Natural killer cell (primary cell): ENCODE measurements at regions not wholly inside any gene's neighbourhood (a gene's known extent, or its start where the extent isn't known, plus 50 kb on each side); places are given as distances from the start of the nearest gene placed in this dataset.

Source experiments
- ATAC-seq, 3 donors: fragments of 150-1000 bp in 2 of 3; fragments of 200-7000 bp in 1 of 3; cut with Tn5 transposase; 1 replicate in 1 of 3; 2 replicates in 2 of 3; pipeline ENCODE4 v1.10.0; 2021; ENCODE audit warnings: mild to moderate bottlenecking in 2 of 3, moderate library complexity in 2 of 3
- DNase-seq, 2 donors: peaks; one replicate each; pipeline versions ENCODE4 v3.0.0 to v3.0.0-alpha.2; 2013 to 2021; ENCODE audit warnings: mixed read lengths in 1 of 2
- H3K27ac ChIP-seq: one replicate; pipeline ENCODE4 v1.5.1; 2013; ENCODE audit warnings: mild to moderate bottlenecking, low read length
- H3K27me3 ChIP-seq: one replicate; pipeline ENCODE4 v1.6.1; 2013; ENCODE audit warnings: low read length; ENCODE audit not compliant: control insufficient read depth, insufficient read depth
- H3K36me3 ChIP-seq: one replicate; pipeline ENCODE4 v1.6.1; 2013; ENCODE audit warnings: low read length; ENCODE audit not compliant: control insufficient read depth, insufficient read depth
- H3K4me1 ChIP-seq: one replicate; pipeline ENCODE4 v1.6.1; 2013; ENCODE audit warnings: low read length; ENCODE audit not compliant: control insufficient read depth, insufficient read depth
- H3K4me3 ChIP-seq: one replicate; pipeline ENCODE4 v1.5.1; 2013; ENCODE audit warnings: low read length
- H3K9me3 ChIP-seq: one replicate; pipeline ENCODE4 v1.6.1; 2013; ENCODE audit warnings: low read length; ENCODE audit not compliant: control insufficient read depth, insufficient read depth
- H3K27ac Mint-ChIP-seq, 2 donors: one replicate each; pipeline ENCODE4 v1.8.0; 2022; ENCODE audit warnings: mild to moderate bottlenecking in 2 of 2, mixed read lengths in 2 of 2, moderate library complexity in 1 of 2
- H3K27me3 Mint-ChIP-seq, 2 donors: one replicate each; pipeline ENCODE4 v1.8.0; 2022; ENCODE audit warnings: low read depth in 2 of 2, mixed read lengths in 2 of 2
- H3K36me3 Mint-ChIP-seq: one replicate; pipeline ENCODE4 v1.8.0; 2022; ENCODE audit warnings: mixed read lengths
- H3K4me1 Mint-ChIP-seq, 2 donors: one replicate each; pipeline ENCODE4 v1.8.0; 2022; ENCODE audit warnings: mixed read lengths in 2 of 2
- H3K4me3 Mint-ChIP-seq: one replicate; pipeline ENCODE4 v1.8.0; 2022; ENCODE audit warnings: mild to moderate bottlenecking, moderate library complexity, mixed read lengths
- H3K9me3 Mint-ChIP-seq, 2 donors: one replicate each; pipeline ENCODE4 v1.8.0; 2022; ENCODE audit warnings: mixed read lengths in 2 of 2
- WGBS: methylation state at CpG from one replicate; pipeline ENCODE4 v1.1.7; 2013; ENCODE audit warnings: missing lambda C conversion rate; ENCODE audit not compliant: insufficient coverage; 5-methylcytosine and 5-hydroxymethylcytosine counted together
- intact Hi-C: fragments of 100-400 bp; cut with micrococcal nuclease; formaldehyde crosslinking; loops from one replicate; pipeline ENCODE4 v1.14.2; 2022
- TF ChIP-seq, protein P1 (sequence below): fragments of 200-600 bp; IDR thresholded peaks from one replicate; pipeline ENCODE4 v1.8.0; 2022; ENCODE audit warnings: antibody characterized with exemption

- intact Hi-C loops, result no loop called here
- DNase-seq, result no peak
- Histone ChIP-seq H3K27me3 (peaks cover 19% of the 10 kb centered on the region), H3K27ac (no peak overlapping the region), H3K4me1 (no peaks in the 10 kb centered on the region), H3K9me3 (peaks cover 1% of the 10 kb centered on the region), H3K36me3 (no peaks in the 10 kb centered on the region), H3K4me3 (no peak overlapping the region)
- no peak overlapping the region for H3K4me3 Mint-ChIP-seq
- H3K27me3 Mint-ChIP-seq, result peaks cover 26 to 54% of the 10 kb centered on the region in 2 donors
- TF ChIP-seq, protein P1, sequence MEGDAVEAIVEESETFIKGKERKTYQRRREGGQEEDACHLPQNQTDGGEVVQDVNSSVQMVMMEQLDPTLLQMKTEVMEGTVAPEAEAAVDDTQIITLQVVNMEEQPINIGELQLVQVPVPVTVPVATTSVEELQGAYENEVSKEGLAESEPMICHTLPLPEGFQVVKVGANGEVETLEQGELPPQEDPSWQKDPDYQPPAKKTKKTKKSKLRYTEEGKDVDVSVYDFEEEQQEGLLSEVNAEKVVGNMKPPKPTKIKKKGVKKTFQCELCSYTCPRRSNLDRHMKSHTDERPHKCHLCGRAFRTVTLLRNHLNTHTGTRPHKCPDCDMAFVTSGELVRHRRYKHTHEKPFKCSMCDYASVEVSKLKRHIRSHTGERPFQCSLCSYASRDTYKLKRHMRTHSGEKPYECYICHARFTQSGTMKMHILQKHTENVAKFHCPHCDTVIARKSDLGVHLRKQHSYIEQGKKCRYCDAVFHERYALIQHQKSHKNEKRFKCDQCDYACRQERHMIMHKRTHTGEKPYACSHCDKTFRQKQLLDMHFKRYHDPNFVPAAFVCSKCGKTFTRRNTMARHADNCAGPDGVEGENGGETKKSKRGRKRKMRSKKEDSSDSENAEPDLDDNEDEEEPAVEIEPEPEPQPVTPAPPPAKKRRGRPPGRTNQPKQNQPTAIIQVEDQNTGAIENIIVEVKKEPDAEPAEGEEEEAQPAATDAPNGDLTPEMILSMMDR, result no peak
- H3K36me3 Mint-ChIP-seq, result no peaks in the 10 kb centered on the region
- 89% methylated on average over 6 of the region's 6 CpGs for WGBS
- no peaks in the 10 kb centered on the region for H3K9me3 Mint-ChIP-seq
- H3K27ac Mint-ChIP-seq, result no peak overlapping the region
- ATAC-seq, result no peak
- H3K4me1 Mint-ChIP-seq, result peaks cover 6% of the 10 kb centered on the region in 2 donors
Measured at GRCh38 chr17:33749171-33749570, 456.1 kb upstream of the ASIC2 start.

- peaks cover 6% of the 10 kb centered on the region in 2 donors for H3K4me1 Mint-ChIP-seq
Measured at GRCh38 chr17:33750943-33751701, 458.0 kb upstream of the ASIC2 start.

GRCh38 chr17:33751702-33752065, 458.6 kb upstream of the ASIC2 start:
- intact Hi-C loops, result no loop called here
- no peaks in the 10 kb centered on the region for H3K9me3 Mint-ChIP-seq
- H3K4me3 Mint-ChIP-seq, result peak overlapping the region; percentile 40
- TF ChIP-seq, protein P1, result no peak
- peaks cover 23 to 64% of the 10 kb centered on the region in 2 donors for H3K27me3 Mint-ChIP-seq
- Histone ChIP-seq H3K27me3 (peaks cover 19% of the 10 kb centered on the region), H3K9me3 (peaks cover 2% of the 10 kb centered on the region), H3K27ac (no peak overlapping the region), H3K4me1 (no peaks in the 10 kb centered on the region), H3K36me3 (no peaks in the 10 kb centered on the region), H3K4me3 (no peak overlapping the region)
- DNase-seq, result no peak
- no peaks in the 10 kb centered on the region for H3K36me3 Mint-ChIP-seq
- no peak for ATAC-seq
- WGBS, result 29% methylated on average over 3 of the region's 5 CpGs
- H3K4me1 Mint-ChIP-seq, result peaks cover 6% of the 10 kb centered on the region in 2 donors
- H3K27ac Mint-ChIP-seq, result no peak overlapping the region

More at GRCh38 chr17:33750943-33751701, 458.0 kb upstream of the ASIC2 start:
- Mint-ChIP-seq H3K27ac (no peak overlapping the region), H3K36me3 (no peaks in the 10 kb centered on the region), H3K27me3 (peaks cover 23 to 64% of the 10 kb centered on the region in 2 donors), H3K9me3 (no peaks in the 10 kb centered on the region), H3K4me3 (peak overlapping the region; percentile 40)
- Histone ChIP-seq H3K36me3 (no peaks in the 10 kb centered on the region), H3K27ac (no peak overlapping the region), H3K27me3 (peaks cover 19% of the 10 kb centered on the region), H3K4me3 (no peak overlapping the region), H3K4me1 (no peaks in the 10 kb centered on the region), H3K9me3 (peaks cover 2% of the 10 kb centered on the region)
- ATAC-seq (peak; percentile 72 to 89 (median 73)), DNase-seq (peak; percentile 49 to 70)
- intact Hi-C loops, result no loop called here
- TF ChIP-seq, protein P1, result peak; percentile 86
- WGBS, result 5% methylated on average over 13 of the region's 13 CpGs

GRCh38 chr17:33753452-33753851, 460.4 kb upstream of the ASIC2 start:
- no peaks in the 10 kb centered on the region for H3K9me3 Mint-ChIP-seq
- H3K4me1 Mint-ChIP-seq, result peaks cover 6% of the 10 kb centered on the region in 2 donors
- no peak for ATAC-seq
- H3K9me3 ChIP-seq, result peaks cover 2% of the 10 kb centered on the region
- H3K36me3 ChIP-seq, result no peaks in the 10 kb centered on the region
- no peak overlapping the region for H3K27ac ChIP-seq
- H3K36me3 Mint-ChIP-seq, result no peaks in the 10 kb centered on the region
- no peaks in the 10 kb centered on the region for H3K4me1 ChIP-seq
- TF ChIP-seq, protein P1, result no peak
- DNase-seq, result peak in 1 of 2 donors; percentile 8
- 44% methylated on average over 7 of the region's 7 CpGs for WGBS
- H3K4me3 Mint-ChIP-seq, result no peak overlapping the region
- peaks cover 17 to 56% of the 10 kb centered on the region in 2 donors for H3K27me3 Mint-ChIP-seq
- peaks cover 19% of the 10 kb centered on the region for H3K27me3 ChIP-seq
- H3K4me3 ChIP-seq, result no peak overlapping the region
- no peak overlapping the region for H3K27ac Mint-ChIP-seq
- intact Hi-C loops, result no loop called here
